ENCODE measurements at regions not wholly inside any gene's neighbourhood (a gene's known extent, or its start where the extent isn't known, plus 50 kb on each side); places are given as distances from the start of the nearest gene placed in this dataset.

GRCh38 chr1:72650843-72651435 is 368.6 kb upstream of the NEGR1 start:
- DNase-seq (ENCODE audit: low spot score), result no peak

- DNase-seq (ENCODE audit: low spot score), result no peak
Observed at GRCh38 chr1:72649991-72650390, 367.7 kb upstream of the NEGR1 start.

GRCh38 chr1:72649211-72649888 is 367.0 kb upstream of the NEGR1 start:
- no peak for DNase-seq (ENCODE audit: low spot score)

GRCh38 chr1:72648465-72648864 is 366.1 kb upstream of the NEGR1 start:
- DNase-seq (ENCODE audit: low spot score), result no peak

GRCh38 chr1:72643142-72643541 is 360.8 kb upstream of the NEGR1 start:
- no peak for DNase-seq (ENCODE audit: low spot score)

GRCh38 chr1:72637593-72637992 is 355.3 kb upstream of the NEGR1 start:
- no peak for DNase-seq (ENCODE audit: low spot score)

- DNase-seq (ENCODE audit: low spot score), result no peak
Observed at GRCh38 chr1:72636631-72637030, 354.3 kb upstream of the NEGR1 start.

GRCh38 chr1:72635719-72636118 is 353.4 kb upstream of the NEGR1 start:
- DNase-seq (ENCODE audit: low spot score), result no peak

GRCh38 chr1:72634946-72635345 is 352.6 kb upstream of the NEGR1 start:
- DNase-seq (ENCODE audit: low spot score), result no peak

- DNase-seq (ENCODE audit: low spot score), result no peak
Observed at GRCh38 chr1:72631449-72631848, 349.1 kb upstream of the NEGR1 start.

- DNase-seq (ENCODE audit: low spot score), result peak; percentile 39
Observed at GRCh38 chr1:72623299-72623708, 341.0 kb upstream of the NEGR1 start.

GRCh38 chr1:72620453-72620852 is 338.1 kb upstream of the NEGR1 start:
- DNase-seq (ENCODE audit: low spot score), result no peak

GRCh38 chr1:72606216-72606810 is 324.0 kb upstream of the NEGR1 start:
- DNase-seq (ENCODE audit: low spot score), result no peak

- no peak for DNase-seq (ENCODE audit: low spot score)
Observed at GRCh38 chr1:72601035-72601674, 318.8 kb upstream of the NEGR1 start.

- no peak for DNase-seq (ENCODE audit: low spot score)
Observed at GRCh38 chr1:72586023-72586685, 303.8 kb upstream of the NEGR1 start.

GRCh38 chr1:72579629-72580028 is 297.3 kb upstream of the NEGR1 start:
- DNase-seq (ENCODE audit: low spot score), result no peak

- no peak for DNase-seq (ENCODE audit: low spot score)
Observed at GRCh38 chr1:72570815-72571214, 288.5 kb upstream of the NEGR1 start.

- DNase-seq (ENCODE audit: low spot score), result no peak
Observed at GRCh38 chr1:72568113-72568512, 285.8 kb upstream of the NEGR1 start.

GRCh38 chr1:72567521-72567920 is 285.2 kb upstream of the NEGR1 start:
- no peak for DNase-seq (ENCODE audit: low spot score)

GRCh38 chr1:72564749-72565148 is 282.4 kb upstream of the NEGR1 start:
- no peak for DNase-seq (ENCODE audit: low spot score)

- no peak for DNase-seq (ENCODE audit: low spot score)
Observed at GRCh38 chr1:72557446-72558049, 275.2 kb upstream of the NEGR1 start.

- peak; percentile 20 for DNase-seq (ENCODE audit: low spot score)
Observed at GRCh38 chr1:72547412-72547811, 265.1 kb upstream of the NEGR1 start.

Data from SK-N-DZ (cell line).